ENCODE measurements at regions not wholly inside any gene's neighbourhood (a gene's known extent, or its start where the extent isn't known, plus 50 kb on each side); places are given as distances from the start of the nearest gene placed in this dataset.

- H3K36me3 Mint-ChIP-seq (ENCODE audit: insufficient read depth in 1 of 3, low read depth in 3 of 3): peaks cover 0 to 1% (median 0%) of the 10 kb centered on the region in 3 experiments; a peak in 1 of 7 replicates
- H3K4me1 Mint-ChIP-seq: peaks cover 14 to 27% of the 10 kb centered on the region in 2 experiments
- H3K27me3 Mint-ChIP-seq (ENCODE audit: low read depth): no peaks in the 10 kb centered on the region
Measured at GRCh38 chr2:139828011-139828410, 1047.8 kb upstream of the NXPH2 start.

More at GRCh38 chr2:139828011-139828410, 1047.8 kb upstream of the NXPH2 start:
- Histone ChIP-seq H3K18ac (ENCODE audit: insufficient read length, low read depth, low read length) (no peak overlapping the region), H4K8ac (replicated peaks; ENCODE audit: insufficient read length, low read depth, low read length) (no peak overlapping the region), H3K56ac (ENCODE audit: insufficient read length, low read depth, low read length) (no peak overlapping the region), H3K4ac (ENCODE audit: low read depth, low read length) (no peak overlapping the region), H3K27ac (ENCODE audit: insufficient read length, low read depth, low read length) (peak overlapping the region; percentile 78), H2BK120ac (ENCODE audit: low read depth, low read length, poor library complexity, severe bottlenecking) (no peak overlapping the region), H3T11ph (ENCODE audit: low read length) (no peak overlapping the region), H3K4me2 (ENCODE audit: insufficient read depth, insufficient read length, low read length) (no peak overlapping the region), H3K9me3 (ENCODE audit: control insufficient read depth, low read depth, low read length) (no peaks in the 10 kb centered on the region), H3K4me1 (ENCODE audit: insufficient read depth, low read length) (no peaks in the 10 kb centered on the region), H3K79me1 (ENCODE audit: insufficient read depth, low read depth, low read length, poor library complexity, severe bottlenecking) (no peaks in the 10 kb centered on the region), H3K9ac (ENCODE audit: extremely low read depth, insufficient read length, low read length) (no peak overlapping the region), H3K23ac (ENCODE audit: insufficient read length, low read depth, low read length) (no peak overlapping the region), H4K20me1 (ENCODE audit: control insufficient read depth, insufficient read depth, insufficient read length) (no peaks in the 10 kb centered on the region), H2AFZ (ENCODE audit: low read length) (no peak overlapping the region), H4K91ac (ENCODE audit: insufficient read length, low read depth, low read length) (no peak overlapping the region), H3K27me3 (ENCODE audit: insufficient read depth, low read length) (no peaks in the 10 kb centered on the region), H2AK5ac (ENCODE audit: insufficient read length, low read length) (no peak overlapping the region), H4K5ac (ENCODE audit: insufficient read length, low read depth, low read length) (no peak overlapping the region), H2BK20ac (ENCODE audit: low read depth, low read length, poor library complexity, severe bottlenecking) (no peak overlapping the region), H3K79me2 (ENCODE audit: insufficient read depth, low read length) (no peaks in the 10 kb centered on the region), H3K14ac (ENCODE audit: insufficient read depth, low read length) (no peak overlapping the region), H2BK5ac (ENCODE audit: insufficient read length, low read length) (no peak overlapping the region), H2BK15ac (ENCODE audit: low read depth, low read length) (no peak overlapping the region), H3K23me2 (ENCODE audit: insufficient read length, low read depth, low read length, poor library complexity, severe bottlenecking) (no peaks in the 10 kb centered on the region), H2BK12ac (ENCODE audit: insufficient read length, low read depth, low read length) (no peak overlapping the region)
- no peak overlapping the region for H3K4me3 Mint-ChIP-seq
- no peaks in the 10 kb centered on the region; a peak in 1 of 5 replicates for H3K9me3 Mint-ChIP-seq
- no CpG with 5 or more reads among the region's 3 CpGs for whole genome bisulfite sequencing (ENCODE audit: extremely low coverage, insufficient read length, low lambda C conversion rate)
- TF ChIP-seq CTCF (conservative IDR thresholded peaks at IDR 0.05): no peak
- peak overlapping the region; percentile 1 to 93 (median 67); a peak in 3 of 7 replicates for H3K27ac Mint-ChIP-seq
- DNase-seq: no peak
